Keratinocyte (primary cell): ENCODE measurements at regions not wholly inside any gene's neighbourhood (a gene's known extent, or its start where the extent isn't known, plus 50 kb on each side); places are given as distances from the start of the nearest gene placed in this dataset.
"Not testable (repeated sequence)": the region's sequence is repeated elsewhere in the genome, so short reads cannot be mapped to it uniquely, and the experiment has no call there.

Experiments used
- DNase-seq: peaks from one replicate; pipeline ENCODE4 v3.0.0-alpha.2; 2011; ENCODE audit warnings: low read depth, missing footprints, low spot score
- FAIRE-seq: peaks from 2 replicates; lab custom pipeline; 2011; peaks lifted over from hg19 to GRCh38; lab: Jason Lieb, UNC
- H2AFZ ChIP-seq: 2 replicates; pipeline ENCODE4 v1.6.0; 2012; ENCODE audit warnings: low read length, control low read depth, inconsistent platforms; ENCODE audit not compliant: control insufficient read depth
- H3K27ac ChIP-seq: 2 replicates; pipeline ENCODE4 v1.5.1; 2011; ENCODE audit warnings: low read length; ENCODE audit not compliant: control insufficient read depth, insufficient read depth
- H3K27me3 ChIP-seq: 3 replicates; pipeline ENCODE4 v1.6.0; 2011; ENCODE audit warnings: low read length; ENCODE audit not compliant: control insufficient read depth, insufficient read depth; ENCODE audit errors: extremely low read depth
- H3K36me3 ChIP-seq, 2 experiments: 2 replicates in 1 of 2; 3 replicates in 1 of 2; pipeline ENCODE4 v1.5.1; 2011; ENCODE audit warnings: low read length in 2 of 2, mild to moderate bottlenecking in 1 of 2; ENCODE audit not compliant: control insufficient read depth in 2 of 2, insufficient read depth in 2 of 2; ENCODE audit errors: extremely low read depth in 1 of 2
- H3K4me1 ChIP-seq: 3 replicates; pipeline ENCODE4 v1.5.1; 2011; ENCODE audit warnings: low read length; ENCODE audit not compliant: control insufficient read depth, insufficient read depth; ENCODE audit errors: extremely low read depth
- H3K4me2 ChIP-seq: 3 replicates; pipeline ENCODE4 v1.6.0; 2011; ENCODE audit warnings: low read depth, low read length; ENCODE audit not compliant: control insufficient read depth, insufficient read depth; ENCODE audit errors: extremely low read depth
- H3K4me3 ChIP-seq, 3 experiments: fragments of 200-600 bp in 1 of 3; sonication (generic) in 1 of 3; 2 replicates in 2 of 3; 3 replicates in 1 of 3; pipeline ENCODE4 v1.5.1; 2011 to 2016; ENCODE audit warnings: low read length in 3 of 3, mild to moderate bottlenecking in 3 of 3, control low read depth in 2 of 3, inconsistent platforms in 1 of 3, low read depth in 1 of 3, mixed read lengths in 1 of 3, mixed run types in 1 of 3, moderate library complexity in 1 of 3; ENCODE audit not compliant: control insufficient read depth in 2 of 3, insufficient read depth in 2 of 3; ENCODE audit errors: extremely low read depth in 1 of 3
- H3K79me2 ChIP-seq: 2 replicates; pipeline ENCODE4 v1.6.0; 2012; ENCODE audit warnings: low read length; ENCODE audit not compliant: control insufficient read depth, insufficient read depth
- H3K9ac ChIP-seq: 3 replicates; pipeline ENCODE4 v1.6.0; 2011; ENCODE audit warnings: low read length; ENCODE audit not compliant: control insufficient read depth, insufficient read depth; ENCODE audit errors: extremely low read depth
- H3K9me1 ChIP-seq: 3 replicates; pipeline ENCODE4 v1.6.0; 2011; ENCODE audit warnings: low read length; ENCODE audit not compliant: control insufficient read depth, insufficient read depth; ENCODE audit errors: extremely low read depth
- H3K9me3 ChIP-seq: 2 replicates; pipeline ENCODE4 v1.5.1; 2012; ENCODE audit warnings: low read depth, low read length; ENCODE audit not compliant: control insufficient read depth
- H4K20me1 ChIP-seq: 3 replicates; pipeline ENCODE4 v1.6.0; 2011; ENCODE audit warnings: low read length; ENCODE audit not compliant: control insufficient read depth, insufficient read depth; ENCODE audit errors: extremely low read depth
- dilution Hi-C: fragments of 300-500 bp; cut with MboI; formaldehyde crosslinking; loops from one replicate; pipeline ENCODE4 v1.7.0; 2020; ENCODE audit warnings: low sequenced_read_pairs; ENCODE audit not compliant: extremely low pct_ligation_motif_present

GRCh38 chr11:3576066-3576604 is 65.7 kb downstream of the ART5 start:
- not testable (repeated sequence) for H3K9me3 ChIP-seq, FAIRE-seq

DNA sequence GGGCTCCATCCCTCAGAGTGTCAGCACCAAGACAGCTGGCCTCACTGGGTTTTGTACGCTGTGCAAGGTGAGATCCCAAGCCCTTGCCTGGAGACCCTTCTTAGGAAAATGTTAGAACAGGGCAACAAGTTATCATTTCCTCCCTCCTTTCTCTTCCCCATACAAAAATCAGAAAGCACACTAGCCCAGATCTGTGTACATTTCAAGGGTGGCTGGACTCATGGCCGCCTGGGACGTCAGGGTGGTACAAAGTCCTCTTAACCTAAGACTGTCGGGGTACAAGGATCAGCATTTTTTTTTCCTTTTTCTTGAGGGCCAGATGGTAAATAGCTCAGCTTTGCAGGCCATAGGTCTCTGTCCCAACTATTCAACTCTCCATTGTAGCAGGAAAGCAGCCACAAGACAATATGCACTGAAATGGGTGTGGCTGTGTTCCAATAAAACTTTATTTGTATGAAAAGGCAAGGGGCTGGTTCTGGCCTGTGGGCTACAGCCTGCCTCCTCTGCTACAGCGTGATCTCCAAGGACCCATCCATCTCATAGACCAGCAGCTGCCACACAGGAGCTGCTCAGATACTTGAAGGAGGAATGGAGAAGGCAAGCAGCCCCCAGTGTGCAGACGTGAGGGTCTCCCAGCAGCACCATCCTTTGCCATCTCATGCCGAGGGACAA is 68.7 kb downstream of the ART5 start:
- H3K27me3 ChIP-seq, H3K4me2 ChIP-seq, H3K4me3 ChIP-seq, H3K9ac ChIP-seq, DNase-seq, H3K9me3 ChIP-seq, H2AFZ ChIP-seq, FAIRE-seq, dilution Hi-C loops, H4K20me1 ChIP-seq, H3K36me3 ChIP-seq, H3K4me1 ChIP-seq, H3K27ac ChIP-seq, H3K79me2 ChIP-seq, H3K9me1 ChIP-seq: not testable (repeated sequence)

More at GRCh38 chr11:3576066-3576604, 65.7 kb downstream of the ART5 start:
- H4K20me1 ChIP-seq, H3K36me3 ChIP-seq, H3K79me2 ChIP-seq, DNase-seq, H3K9me1 ChIP-seq, H3K27ac ChIP-seq, H3K4me2 ChIP-seq, H3K4me1 ChIP-seq, H3K4me3 ChIP-seq, H3K9ac ChIP-seq, dilution Hi-C loops, H2AFZ ChIP-seq, H3K27me3 ChIP-seq: not testable (repeated sequence)

GRCh38 chr11:3571752-3572151 is 70.0 kb downstream of the ART5 start:
- H3K4me1 ChIP-seq, H3K9ac ChIP-seq, H3K79me2 ChIP-seq, FAIRE-seq, H2AFZ ChIP-seq, H3K27ac ChIP-seq, H3K4me2 ChIP-seq, dilution Hi-C loops, H3K9me3 ChIP-seq, H3K36me3 ChIP-seq, H4K20me1 ChIP-seq, H3K4me3 ChIP-seq, DNase-seq, H3K9me1 ChIP-seq, H3K27me3 ChIP-seq: not testable (repeated sequence)

GRCh38 chr11:3565838-3566237 is 76.0 kb downstream of the ART5 start:
- dilution Hi-C loops, H3K4me1 ChIP-seq, H3K27ac ChIP-seq, H3K36me3 ChIP-seq, FAIRE-seq, H4K20me1 ChIP-seq, H3K9ac ChIP-seq, H3K27me3 ChIP-seq, H2AFZ ChIP-seq, DNase-seq, H3K9me1 ChIP-seq, H3K9me3 ChIP-seq, H3K4me3 ChIP-seq, H3K4me2 ChIP-seq, H3K79me2 ChIP-seq: not testable (repeated sequence)
